GM12865 (cell line): ENCODE measurements at regions not wholly inside any gene's neighbourhood (a gene's known extent, or its start where the extent isn't known, plus 50 kb on each side); places are given as distances from the start of the nearest gene placed in this dataset.

Experiments
- DNase-seq: peaks from one replicate; pipeline ENCODE4 v3.0.0; 2010; ENCODE audit warnings: low read depth
- H3K4me3 ChIP-seq: 2 replicates; pipeline ENCODE4 v1.5.1; 2011; ENCODE audit warnings: mild to moderate bottlenecking, low read depth, low read length, control low read depth
- TF ChIP-seq, protein P1 (sequence below): IDR thresholded peaks from 2 replicates; pipeline ENCODE4 v1.5.1; 2011; ENCODE audit warnings: low read length, control low read depth, low read depth, inconsistent platforms; ENCODE audit not compliant: insufficient read depth; ENCODE audit errors: missing control alignments

DNA sequence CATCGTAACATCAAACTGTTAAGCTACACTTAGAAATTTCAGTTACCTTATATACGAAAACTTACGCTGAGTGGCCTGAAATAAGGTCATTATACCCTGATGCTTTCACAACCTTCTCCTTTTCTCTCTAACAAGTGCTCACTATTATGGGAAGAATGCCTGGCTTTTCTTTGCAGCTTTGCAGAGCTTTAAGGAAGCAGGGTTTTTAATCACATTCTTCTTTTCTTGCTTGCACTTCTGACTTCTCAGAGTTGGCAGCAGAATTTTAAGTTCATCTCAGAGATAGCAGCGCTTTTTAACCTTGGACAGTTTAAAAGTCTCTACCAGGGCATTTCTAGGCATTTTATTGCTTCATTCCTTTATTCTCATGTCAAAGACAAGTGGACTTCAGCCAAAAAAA is 285.1 kb downstream of the SPRY2 start:
- no peak for DNase-seq
- TF ChIP-seq, protein P1, sequence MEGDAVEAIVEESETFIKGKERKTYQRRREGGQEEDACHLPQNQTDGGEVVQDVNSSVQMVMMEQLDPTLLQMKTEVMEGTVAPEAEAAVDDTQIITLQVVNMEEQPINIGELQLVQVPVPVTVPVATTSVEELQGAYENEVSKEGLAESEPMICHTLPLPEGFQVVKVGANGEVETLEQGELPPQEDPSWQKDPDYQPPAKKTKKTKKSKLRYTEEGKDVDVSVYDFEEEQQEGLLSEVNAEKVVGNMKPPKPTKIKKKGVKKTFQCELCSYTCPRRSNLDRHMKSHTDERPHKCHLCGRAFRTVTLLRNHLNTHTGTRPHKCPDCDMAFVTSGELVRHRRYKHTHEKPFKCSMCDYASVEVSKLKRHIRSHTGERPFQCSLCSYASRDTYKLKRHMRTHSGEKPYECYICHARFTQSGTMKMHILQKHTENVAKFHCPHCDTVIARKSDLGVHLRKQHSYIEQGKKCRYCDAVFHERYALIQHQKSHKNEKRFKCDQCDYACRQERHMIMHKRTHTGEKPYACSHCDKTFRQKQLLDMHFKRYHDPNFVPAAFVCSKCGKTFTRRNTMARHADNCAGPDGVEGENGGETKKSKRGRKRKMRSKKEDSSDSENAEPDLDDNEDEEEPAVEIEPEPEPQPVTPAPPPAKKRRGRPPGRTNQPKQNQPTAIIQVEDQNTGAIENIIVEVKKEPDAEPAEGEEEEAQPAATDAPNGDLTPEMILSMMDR: no peak
- no peak overlapping the region for H3K4me3 ChIP-seq

DNA sequence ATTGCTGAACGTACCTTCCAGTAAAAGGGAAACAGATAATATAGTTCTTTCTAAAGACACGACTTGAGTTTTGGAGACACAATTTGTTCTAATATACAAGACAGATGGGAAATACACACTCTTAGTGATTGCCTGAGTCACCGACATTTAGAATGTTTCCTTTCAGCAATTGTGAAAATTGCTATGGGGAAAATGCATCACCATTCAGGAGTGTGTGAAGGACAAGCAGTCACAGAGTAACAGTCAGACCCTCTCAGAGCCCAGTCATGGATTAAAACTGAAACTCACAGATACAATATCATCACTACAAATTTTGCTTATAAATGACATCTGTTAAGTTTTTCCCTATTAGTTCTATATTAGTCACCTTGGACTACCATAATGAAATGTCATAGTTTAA is 286.1 kb downstream of the SPRY2 start:
- TF ChIP-seq, protein P1: no peak
- DNase-seq: no peak
- no peak overlapping the region for H3K4me3 ChIP-seq

DNA sequence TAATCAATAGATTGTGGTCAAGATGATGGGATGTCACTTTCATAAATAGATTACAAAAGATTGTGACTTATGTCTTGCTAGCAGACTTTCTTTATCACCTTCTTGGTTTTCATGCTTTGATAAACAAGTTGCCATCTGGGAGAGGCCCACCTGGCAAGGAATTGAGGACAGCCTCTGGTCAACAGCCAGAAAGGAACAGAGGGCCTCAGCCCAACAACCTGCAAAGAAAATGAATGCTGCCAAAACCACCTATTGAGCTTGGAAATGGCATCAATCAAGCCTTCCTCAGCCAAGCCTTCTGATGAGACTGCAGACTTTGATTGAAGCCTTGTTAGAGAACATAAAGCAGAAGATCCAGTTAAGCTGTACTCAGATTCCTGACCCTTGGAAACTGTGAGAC is 288.6 kb downstream of the SPRY2 start:
- TF ChIP-seq, protein P1: no peak
- no peak overlapping the region for H3K4me3 ChIP-seq
- DNase-seq: no peak

DNA sequence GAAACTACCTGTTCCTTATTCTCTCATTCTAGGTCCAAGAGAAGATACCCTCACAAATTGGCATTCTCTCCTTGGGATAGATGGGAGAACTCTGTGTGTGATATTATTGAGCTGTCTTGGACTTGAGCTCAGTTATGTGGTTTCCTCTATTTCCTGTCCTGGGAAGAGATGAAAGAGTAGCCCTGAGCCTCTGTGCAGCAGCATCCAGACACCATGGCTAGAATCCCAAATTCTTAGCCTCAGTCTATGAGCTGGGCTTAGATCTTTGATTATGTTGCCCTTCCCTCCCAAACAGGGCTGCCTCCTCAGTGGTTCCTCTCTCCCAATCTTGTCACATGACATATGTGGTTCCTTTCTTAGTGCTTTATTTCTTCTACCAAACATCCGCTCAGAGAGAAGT is 290.7 kb downstream of the SPRY2 start:
- no peak overlapping the region for H3K4me3 ChIP-seq
- TF ChIP-seq, protein P1: no peak
- no peak for DNase-seq

DNA sequence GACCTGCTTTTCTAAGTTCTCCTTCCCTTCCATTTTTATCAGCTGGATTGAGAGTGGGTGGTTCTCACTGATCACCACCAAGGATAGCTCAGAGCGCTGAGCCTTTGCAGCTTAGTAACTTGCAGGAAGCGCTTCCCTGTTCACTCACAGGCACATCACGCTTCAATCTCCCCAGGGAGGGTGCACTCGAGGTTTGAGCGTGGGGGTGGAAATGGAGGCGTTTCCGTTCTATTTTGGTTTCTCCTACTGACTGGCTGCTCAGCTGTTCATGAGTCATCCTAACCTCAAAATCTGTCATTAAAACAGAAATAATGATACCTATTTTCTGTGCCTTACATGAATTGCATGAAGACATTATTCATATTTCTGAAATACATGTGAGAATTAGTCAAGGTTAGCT is 292.1 kb downstream of the SPRY2 start:
- no peak overlapping the region for H3K4me3 ChIP-seq
- TF ChIP-seq, protein P1: no peak
- peak; percentile 86 for DNase-seq

DNA sequence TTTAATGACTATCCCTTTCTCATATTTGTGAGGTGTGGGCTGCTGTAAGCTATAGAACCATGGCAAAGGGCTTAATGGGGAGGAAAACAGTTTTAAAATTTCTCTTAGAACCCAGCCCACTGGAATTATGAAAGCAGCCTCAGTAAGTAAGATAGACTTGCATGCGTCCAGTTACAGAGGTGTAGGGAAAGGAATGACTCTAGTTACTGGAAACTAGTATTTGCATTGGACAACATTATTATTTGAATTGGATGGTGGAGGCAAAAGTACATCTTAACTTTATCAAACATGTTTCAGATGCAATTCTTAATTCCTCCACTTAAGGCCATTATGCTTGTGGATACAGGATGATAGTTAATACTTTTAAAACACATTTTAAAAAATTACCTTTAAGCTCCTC is 292.9 kb downstream of the SPRY2 start:
- TF ChIP-seq, protein P1: no peak
- DNase-seq: no peak
- no peak overlapping the region for H3K4me3 ChIP-seq

DNA sequence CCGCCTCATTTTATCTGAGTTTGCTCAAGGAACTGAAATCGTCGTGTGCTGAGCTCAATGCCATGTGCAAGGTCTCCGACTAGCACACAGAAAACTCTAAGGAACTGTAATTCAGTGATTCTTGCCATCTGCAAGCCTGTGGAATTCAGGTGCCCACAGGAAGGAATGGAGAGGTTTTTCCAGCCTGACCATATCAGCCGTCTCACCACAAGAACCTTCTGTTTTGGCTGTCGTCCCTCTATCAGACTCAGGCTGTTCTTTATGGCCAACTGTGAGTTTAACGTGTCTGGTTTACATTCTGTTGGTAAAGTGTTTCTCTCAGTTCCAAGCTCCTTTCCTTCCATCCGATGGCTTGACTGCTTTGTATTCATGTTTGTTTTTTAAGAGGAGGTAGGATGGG is 293.5 kb downstream of the SPRY2 start:
- H3K4me3 ChIP-seq: no peak overlapping the region
- TF ChIP-seq, protein P1: no peak
- DNase-seq: no peak
